Activated CD8-positive, alpha-beta memory T cell treated with anti-CD3 and anti-CD28 coated beads, Interleukin-2, amount 10 ng/mL, durations not matched to agents 7 days and 5 days (primary cell): ENCODE measurements at regions not wholly inside any gene's neighbourhood (a gene's known extent, or its start where the extent isn't known, plus 50 kb on each side); places are given as distances from the start of the nearest gene placed in this dataset.

Experiments
- ATAC-seq: fragments of 150-1000 bp; cut with Tn5 transposase; one replicate; pipeline ENCODE4 v1.10.0; 2021; ENCODE audit warnings: moderate library complexity
- CTCF ChIA-PET: fragments of 350-600 bp; sonication (Branson Sonifier 250); formaldehyde crosslinking; loops from one replicate; lab custom pipeline; 2021; ENCODE audit warnings: antibody characterized with exemption; lab: Charles Lee
- DNase-seq: peaks from one replicate; pipeline ENCODE4 v3.0.0-alpha.2; 2020
- H3K27ac Mint-ChIP-seq: one replicate; pipeline ENCODE4 v1.8.0; 2021; ENCODE audit warnings: mild to moderate bottlenecking, mixed read lengths
- H3K27me3 Mint-ChIP-seq: one replicate; pipeline ENCODE4 v1.8.0; 2021; ENCODE audit warnings: mixed read lengths
- H3K36me3 Mint-ChIP-seq: one replicate; pipeline ENCODE4 v1.8.0; 2021; ENCODE audit warnings: mild to moderate bottlenecking, mixed read lengths
- H3K4me1 Mint-ChIP-seq: one replicate; pipeline ENCODE4 v1.8.0; 2021; ENCODE audit warnings: mixed read lengths
- H3K4me3 Mint-ChIP-seq: one replicate; pipeline ENCODE4 v1.8.0; 2021; ENCODE audit warnings: mild to moderate bottlenecking, moderate library complexity, mixed read lengths
- H3K9me3 Mint-ChIP-seq: one replicate; pipeline ENCODE4 v1.8.0; 2022; ENCODE audit warnings: low read depth, mixed read lengths

- Mint-ChIP-seq H3K4me1 (peaks cover 16% of the 10 kb centered on the region), H3K4me3 (no peak overlapping the region), H3K36me3 (no peaks in the 10 kb centered on the region), H3K27me3 (no peaks in the 10 kb centered on the region), H3K27ac (no peak overlapping the region), H3K9me3 (no peaks in the 10 kb centered on the region)
- no peak for ATAC-seq
- CTCF ChIA-PET: interaction anchor here (0.8 to 1.7 kb wide), 3 partner anchors 40 to 139 kb away, joined by 3 to 4 read pairs (median 3); no protein-coding TSS in a partner anchor
- DNase-seq: no peak
Measured at GRCh38 chr5:173786286-173787187, 101.6 kb upstream of the CPEB4 start.

- Mint-ChIP-seq H3K4me1 (peaks cover 4% of the 10 kb centered on the region), H3K4me3 (no peak overlapping the region), H3K27me3 (no peaks in the 10 kb centered on the region), H3K36me3 (no peaks in the 10 kb centered on the region), H3K27ac (no peak overlapping the region), H3K9me3 (no peaks in the 10 kb centered on the region)
- CTCF ChIA-PET: no interaction called here
- ATAC-seq (no peak), DNase-seq (no peak)
Measured at GRCh38 chr5:173789031-173789920, 98.9 kb upstream of the CPEB4 start.

GRCh38 chr5:173790177-173790719 lies 97.9 kb upstream of the CPEB4 start:
- ATAC-seq (no peak), DNase-seq (no peak)
- Mint-ChIP-seq H3K9me3 (no peaks in the 10 kb centered on the region), H3K4me1 (peaks cover 4% of the 10 kb centered on the region), H3K27ac (no peak overlapping the region), H3K36me3 (no peaks in the 10 kb centered on the region), H3K27me3 (no peaks in the 10 kb centered on the region), H3K4me3 (no peak overlapping the region)
- CTCF ChIA-PET: no interaction called here

- CTCF ChIA-PET: interaction anchor here (0.7 kb wide), 1 partner anchor 134 kb away, joined by 3 read pairs; no protein-coding TSS in a partner anchor
- peaks cover 4% of the 10 kb centered on the region for H3K4me1 Mint-ChIP-seq
- no peak overlapping the region for H3K27ac Mint-ChIP-seq
- no peak overlapping the region for H3K4me3 Mint-ChIP-seq
- H3K27me3 Mint-ChIP-seq: no peaks in the 10 kb centered on the region
- ATAC-seq (no peak), DNase-seq (no peak)
- H3K36me3 Mint-ChIP-seq: no peaks in the 10 kb centered on the region
- no peaks in the 10 kb centered on the region for H3K9me3 Mint-ChIP-seq
Measured at GRCh38 chr5:173790836-173791546, 97.2 kb upstream of the CPEB4 start.

- no peak overlapping the region for H3K4me3 Mint-ChIP-seq
- DNase-seq: no peak
- H3K36me3 Mint-ChIP-seq: no peaks in the 10 kb centered on the region
- CTCF ChIA-PET: no interaction called here
- H3K4me1 Mint-ChIP-seq: peaks cover 2% of the 10 kb centered on the region
- no peak overlapping the region for H3K27ac Mint-ChIP-seq
- no peaks in the 10 kb centered on the region for H3K9me3 Mint-ChIP-seq
- H3K27me3 Mint-ChIP-seq: no peaks in the 10 kb centered on the region
- ATAC-seq: no peak
Measured at GRCh38 chr5:173791878-173792277, 96.3 kb upstream of the CPEB4 start.

- no peak overlapping the region for H3K27ac Mint-ChIP-seq
- H3K4me3 Mint-ChIP-seq: no peak overlapping the region
- CTCF ChIA-PET: no interaction called here
- no peaks in the 10 kb centered on the region for H3K36me3 Mint-ChIP-seq
- ATAC-seq (no peak), DNase-seq (no peak)
- no peaks in the 10 kb centered on the region for H3K9me3 Mint-ChIP-seq
- peaks cover 2% of the 10 kb centered on the region for H3K4me1 Mint-ChIP-seq
- no peaks in the 10 kb centered on the region for H3K27me3 Mint-ChIP-seq
Measured at GRCh38 chr5:173792781-173793547, 95.2 kb upstream of the CPEB4 start.

GRCh38 chr5:173793648-173794548 lies 94.3 kb upstream of the CPEB4 start:
- no peak for DNase-seq
- H3K9me3 Mint-ChIP-seq: no peaks in the 10 kb centered on the region
- H3K27ac Mint-ChIP-seq: no peak overlapping the region
- no peak for ATAC-seq
- no peaks in the 10 kb centered on the region for H3K36me3 Mint-ChIP-seq
- H3K27me3 Mint-ChIP-seq: no peaks in the 10 kb centered on the region
- H3K4me1 Mint-ChIP-seq: no peaks in the 10 kb centered on the region
- CTCF ChIA-PET: no interaction called here
- H3K4me3 Mint-ChIP-seq: no peak overlapping the region

GRCh38 chr5:173794901-173795416 lies 93.2 kb upstream of the CPEB4 start:
- CTCF ChIA-PET: no interaction called here
- no peak overlapping the region for H3K4me3 Mint-ChIP-seq
- H3K27ac Mint-ChIP-seq: no peak overlapping the region
- no peaks in the 10 kb centered on the region for H3K4me1 Mint-ChIP-seq
- no peaks in the 10 kb centered on the region for H3K36me3 Mint-ChIP-seq
- no peaks in the 10 kb centered on the region for H3K9me3 Mint-ChIP-seq
- ATAC-seq (no peak), DNase-seq (no peak)
- H3K27me3 Mint-ChIP-seq: no peaks in the 10 kb centered on the region

- Mint-ChIP-seq H3K4me3 (no peak overlapping the region), H3K27ac (no peak overlapping the region), H3K9me3 (no peaks in the 10 kb centered on the region), H3K4me1 (no peaks in the 10 kb centered on the region), H3K36me3 (no peaks in the 10 kb centered on the region), H3K27me3 (no peaks in the 10 kb centered on the region)
- ATAC-seq (no peak), DNase-seq (no peak)
- CTCF ChIA-PET: no interaction called here
Measured at GRCh38 chr5:173795601-173796000, 92.5 kb upstream of the CPEB4 start.

GRCh38 chr5:173796721-173797495 lies 91.2 kb upstream of the CPEB4 start:
- CTCF ChIA-PET: no interaction called here
- Mint-ChIP-seq H3K27me3 (no peaks in the 10 kb centered on the region), H3K27ac (no peak overlapping the region), H3K4me3 (no peak overlapping the region), H3K4me1 (no peaks in the 10 kb centered on the region), H3K36me3 (no peaks in the 10 kb centered on the region), H3K9me3 (no peaks in the 10 kb centered on the region)
- DNase-seq (no peak), ATAC-seq (no peak)
